ENCODE measurements at regions not wholly inside any gene's neighbourhood (a gene's known extent, or its start where the extent isn't known, plus 50 kb on each side); places are given as distances from the start of the nearest gene placed in this dataset.

GRCh38 chr13:72346716-72347115 lies 380.7 kb downstream of the MZT1 start:
- Mint-ChIP-seq H3K9me3 (peaks cover 4% of the 10 kb centered on the region), H3K27me3 (ENCODE audit: low read depth) (no peaks in the 10 kb centered on the region), H3K4me1 (ENCODE audit: low read depth) (no peaks in the 10 kb centered on the region)

GRCh38 chr13:72342364-72342763 lies 385.1 kb downstream of the MZT1 start:
- Mint-ChIP-seq H3K9me3 (peaks cover 7% of the 10 kb centered on the region), H3K4me3 (no peak overlapping the region), H3K36me3 (ENCODE audit: insufficient read depth) (no peaks in the 10 kb centered on the region), H3K27me3 (ENCODE audit: low read depth) (no peaks in the 10 kb centered on the region), H3K4me1 (ENCODE audit: low read depth) (no peaks in the 10 kb centered on the region)
- no peak for DNase-seq
- ATAC-seq, result no peak

More at GRCh38 chr13:72346716-72347115, 380.7 kb downstream of the MZT1 start:
- no peaks in the 10 kb centered on the region for H3K36me3 Mint-ChIP-seq (ENCODE audit: insufficient read depth)
- DNase-seq (no peak), ATAC-seq (no peak)
- H3K4me3 Mint-ChIP-seq, result no peak overlapping the region

- no peaks in the 10 kb centered on the region for H3K36me3 Mint-ChIP-seq (ENCODE audit: insufficient read depth)
- no peak overlapping the region for H3K4me3 Mint-ChIP-seq
- peaks cover 7% of the 10 kb centered on the region for H3K9me3 Mint-ChIP-seq
- no peak for ATAC-seq
- H3K4me1 Mint-ChIP-seq (ENCODE audit: low read depth), result no peaks in the 10 kb centered on the region
- DNase-seq, result no peak
- H3K27me3 Mint-ChIP-seq (ENCODE audit: low read depth), result no peaks in the 10 kb centered on the region
Measured at GRCh38 chr13:72341904-72342303, 385.5 kb downstream of the MZT1 start.

- ATAC-seq (no peak), DNase-seq (no peak)
- no peaks in the 10 kb centered on the region for H3K27me3 Mint-ChIP-seq (ENCODE audit: low read depth)
- no peaks in the 10 kb centered on the region for H3K36me3 Mint-ChIP-seq (ENCODE audit: insufficient read depth)
- no peaks in the 10 kb centered on the region for H3K4me1 Mint-ChIP-seq (ENCODE audit: low read depth)
- no peak overlapping the region for H3K4me3 Mint-ChIP-seq
- H3K9me3 Mint-ChIP-seq, result peaks cover 3% of the 10 kb centered on the region
Measured at GRCh38 chr13:72317346-72318109, 409.9 kb downstream of the MZT1 start.

- ATAC-seq (no peak), DNase-seq (no peak)
- Mint-ChIP-seq H3K9me3 (peaks cover 3% of the 10 kb centered on the region), H3K4me1 (ENCODE audit: low read depth) (no peaks in the 10 kb centered on the region), H3K27me3 (ENCODE audit: low read depth) (no peaks in the 10 kb centered on the region), H3K4me3 (no peak overlapping the region), H3K36me3 (ENCODE audit: insufficient read depth) (no peaks in the 10 kb centered on the region)
Measured at GRCh38 chr13:72316716-72317115, 410.7 kb downstream of the MZT1 start.

- no peaks in the 10 kb centered on the region for H3K4me1 Mint-ChIP-seq (ENCODE audit: low read depth)
Measured at GRCh38 chr13:72315312-72315711, 412.1 kb downstream of the MZT1 start.

GRCh38 chr13:72314210-72314609 lies 413.2 kb downstream of the MZT1 start:
- ATAC-seq (no peak), DNase-seq (no peak)
- Mint-ChIP-seq H3K9me3 (peaks cover 3% of the 10 kb centered on the region), H3K27me3 (ENCODE audit: low read depth) (no peaks in the 10 kb centered on the region), H3K4me3 (no peak overlapping the region), H3K36me3 (ENCODE audit: insufficient read depth) (no peaks in the 10 kb centered on the region), H3K4me1 (ENCODE audit: low read depth) (no peaks in the 10 kb centered on the region)

More at GRCh38 chr13:72315312-72315711, 412.1 kb downstream of the MZT1 start:
- Mint-ChIP-seq H3K27me3 (ENCODE audit: low read depth) (no peaks in the 10 kb centered on the region), H3K4me3 (no peak overlapping the region), H3K36me3 (ENCODE audit: insufficient read depth) (no peaks in the 10 kb centered on the region), H3K9me3 (peaks cover 3% of the 10 kb centered on the region)
- no peak for DNase-seq
- no peak for ATAC-seq

- DNase-seq (no peak), ATAC-seq (no peak)
- Mint-ChIP-seq H3K27me3 (ENCODE audit: low read depth) (no peaks in the 10 kb centered on the region), H3K9me3 (no peaks in the 10 kb centered on the region), H3K4me3 (no peak overlapping the region), H3K4me1 (ENCODE audit: low read depth) (no peaks in the 10 kb centered on the region), H3K36me3 (ENCODE audit: insufficient read depth) (no peaks in the 10 kb centered on the region)
Measured at GRCh38 chr13:72313546-72313945, 413.9 kb downstream of the MZT1 start.

- H3K4me1 Mint-ChIP-seq (ENCODE audit: low read depth), result no peaks in the 10 kb centered on the region
- no peak for DNase-seq
- no peaks in the 10 kb centered on the region for H3K27me3 Mint-ChIP-seq (ENCODE audit: low read depth)
- no peak overlapping the region for H3K4me3 Mint-ChIP-seq
- no peaks in the 10 kb centered on the region for H3K36me3 Mint-ChIP-seq (ENCODE audit: insufficient read depth)
- no peak for ATAC-seq
- H3K9me3 Mint-ChIP-seq, result no peaks in the 10 kb centered on the region
Measured at GRCh38 chr13:72303941-72304746, 423.3 kb downstream of the MZT1 start.

- Mint-ChIP-seq H3K4me1 (ENCODE audit: low read depth) (no peaks in the 10 kb centered on the region), H3K27me3 (ENCODE audit: low read depth) (no peaks in the 10 kb centered on the region), H3K36me3 (ENCODE audit: insufficient read depth) (no peaks in the 10 kb centered on the region), H3K9me3 (peaks cover 11% of the 10 kb centered on the region), H3K4me3 (no peak overlapping the region)
- ATAC-seq, result no peak
- DNase-seq, result no peak
Measured at GRCh38 chr13:72296246-72296645, 429.2 kb upstream of the DACH1 start.

GRCh38 chr13:72295153-72295552 lies 428.1 kb upstream of the DACH1 start:
- Mint-ChIP-seq H3K9me3 (peaks cover 11% of the 10 kb centered on the region), H3K4me3 (no peak overlapping the region), H3K36me3 (ENCODE audit: insufficient read depth) (no peaks in the 10 kb centered on the region), H3K4me1 (ENCODE audit: low read depth) (no peaks in the 10 kb centered on the region), H3K27me3 (ENCODE audit: low read depth) (no peaks in the 10 kb centered on the region)
- no peak for ATAC-seq
- DNase-seq, result no peak

- no peaks in the 10 kb centered on the region for H3K4me1 Mint-ChIP-seq (ENCODE audit: low read depth)
- DNase-seq (no peak), ATAC-seq (no peak)
- no peaks in the 10 kb centered on the region for H3K27me3 Mint-ChIP-seq (ENCODE audit: low read depth)
- H3K4me3 Mint-ChIP-seq, result no peak overlapping the region
- H3K9me3 Mint-ChIP-seq, result peaks cover 15% of the 10 kb centered on the region
- no peaks in the 10 kb centered on the region for H3K36me3 Mint-ChIP-seq (ENCODE audit: insufficient read depth)
Measured at GRCh38 chr13:72293206-72293605, 426.2 kb upstream of the DACH1 start.

GRCh38 chr13:72290962-72291681 lies 424.1 kb upstream of the DACH1 start:
- ATAC-seq (no peak), DNase-seq (no peak)
- no peaks in the 10 kb centered on the region for H3K4me1 Mint-ChIP-seq (ENCODE audit: low read depth)
- peaks cover 15% of the 10 kb centered on the region for H3K9me3 Mint-ChIP-seq
- no peaks in the 10 kb centered on the region for H3K27me3 Mint-ChIP-seq (ENCODE audit: low read depth)
- H3K4me3 Mint-ChIP-seq, result no peak overlapping the region
- H3K36me3 Mint-ChIP-seq (ENCODE audit: insufficient read depth), result no peaks in the 10 kb centered on the region

- Mint-ChIP-seq H3K27me3 (ENCODE audit: low read depth) (no peaks in the 10 kb centered on the region), H3K36me3 (ENCODE audit: insufficient read depth) (no peaks in the 10 kb centered on the region), H3K9me3 (peaks cover 4% of the 10 kb centered on the region), H3K4me1 (ENCODE audit: low read depth) (no peaks in the 10 kb centered on the region), H3K4me3 (no peak overlapping the region)
- ATAC-seq, result no peak
- no peak for DNase-seq
Measured at GRCh38 chr13:72286421-72286820, 419.4 kb upstream of the DACH1 start.

All from activated T-cell treated with anti-CD3 and anti-CD28 coated beads, Interleukin-2, amount 50 U/mL, for 4 hours (primary cell).